ENCODE measurements at regions not wholly inside any gene's neighbourhood (a gene's known extent, or its start where the extent isn't known, plus 50 kb on each side); places are given as distances from the start of the nearest gene placed in this dataset.

DNA sequence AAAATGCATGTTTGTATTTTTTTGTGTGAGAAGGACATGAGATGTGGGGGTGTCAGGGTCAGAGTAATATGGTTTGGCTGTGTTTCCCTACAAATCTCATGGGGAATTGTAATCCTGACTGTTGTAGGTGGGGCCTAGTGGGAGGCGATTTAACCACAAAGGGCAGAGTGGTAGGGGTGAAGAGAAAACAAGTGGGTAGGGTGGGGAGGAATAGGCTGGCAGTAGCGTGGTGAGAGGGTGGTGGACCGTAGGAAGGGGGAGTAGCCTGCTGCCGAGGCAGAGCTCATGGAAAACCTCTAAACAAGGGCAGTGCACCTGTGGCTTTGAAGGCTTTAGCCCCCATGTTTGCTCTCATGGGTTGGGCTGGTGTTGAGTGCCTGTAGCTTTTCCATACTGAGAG is 152.8 kb upstream of the ZNF519 start:
- TF ChIP-seq EZH2phosphoT487 (IDR thresholded peaks at IDR 0.05; ENCODE audit: insufficient read depth, low read depth) (no peak), EZH2 (IDR thresholded peaks at IDR 0.05; ENCODE audit: insufficient read depth, poor library complexity, severe bottlenecking) (no peak)

Data from GM23248 (cell line).